CD4-positive, alpha-beta T cell (primary cell): ENCODE measurements at regions not wholly inside any gene's neighbourhood (a gene's known extent, or its start where the extent isn't known, plus 50 kb on each side); places are given as distances from the start of the nearest gene placed in this dataset.
"Not testable (repeated sequence)": the region's sequence is repeated elsewhere in the genome, so short reads cannot be mapped to it uniquely, and the experiment has no call there.

Experiments used
- ATAC-seq: fragments of 200-7000 bp; cut with Tn5 transposase; one replicate; pipeline ENCODE4 v1.10.0; 2022; ENCODE audit warnings: mild to moderate bottlenecking; ENCODE audit not compliant: poor library complexity
- CTCF ChIA-PET: fragments of 350-600 bp; sonication (Branson Sonifier 250); formaldehyde crosslinking; loops from one replicate; lab custom pipeline; 2021; ENCODE audit warnings: antibody characterized with exemption, inconsistent platforms; lab: Charles Lee
- POLR2A ChIA-PET: fragments of 350-600 bp; sonication (Branson Sonifier 250); formaldehyde crosslinking; loops from one replicate; lab custom pipeline; 2021; ENCODE audit warnings: antibody characterized with exemption, inconsistent platforms; lab: Charles Lee
- DNase-seq, 14 experiments: peaks; one replicate each; pipeline ENCODE4 v3.0.0-alpha.2; 2013 to 2020; ENCODE audit warnings: mixed read lengths in 2 of 14
- H3K27ac ChIP-seq, 2 donors: one replicate each; pipeline versions ENCODE4 v1.5.1 to v1.7.0; 2013; ENCODE audit warnings: low read length in 2 of 2, low read depth in 1 of 2, mild to moderate bottlenecking in 1 of 2
- H3K27me3 ChIP-seq, 2 experiments: 1 replicate in 1 of 2; 2 replicates in 1 of 2; pipeline versions ENCODE4 v1.6.1 to v1.7.0; 2013; ENCODE audit warnings: low read length in 2 of 2, control low read depth in 1 of 2, mild to moderate bottlenecking in 1 of 2, moderate library complexity in 1 of 2; ENCODE audit not compliant: insufficient read depth in 2 of 2, control insufficient read depth in 1 of 2
- H3K36me3 ChIP-seq: one replicate; pipeline ENCODE4 v1.6.1; 2013; ENCODE audit warnings: low read length, control low read depth; ENCODE audit not compliant: insufficient read depth
- H3K4me1 ChIP-seq: one replicate; pipeline ENCODE4 v1.6.1; 2013; ENCODE audit warnings: low read length, control low read depth; ENCODE audit not compliant: insufficient read depth
- H3K4me3 ChIP-seq: one replicate; pipeline ENCODE4 v1.5.1; 2013; ENCODE audit warnings: mild to moderate bottlenecking, low read length, moderate library complexity
- H3K9me3 ChIP-seq, 2 experiments: 1 replicate in 1 of 2; 2 replicates in 1 of 2; pipeline versions ENCODE4 v1.6.1 to v1.7.0; 2013; ENCODE audit warnings: low read length in 2 of 2, mild to moderate bottlenecking in 2 of 2, control low read depth in 1 of 2, moderate library complexity in 1 of 2; ENCODE audit not compliant: control insufficient read depth in 1 of 2, insufficient read depth in 1 of 2
- H3K27ac Mint-ChIP-seq: one replicate; pipeline ENCODE4 v1.8.0; 2020; ENCODE audit warnings: mixed read lengths
- H3K27me3 Mint-ChIP-seq: one replicate; pipeline ENCODE4 v1.8.0; 2021; ENCODE audit warnings: mixed read lengths
- H3K36me3 Mint-ChIP-seq: one replicate; pipeline ENCODE4 v1.8.0; 2021; ENCODE audit warnings: low read depth, mixed read lengths
- H3K4me1 Mint-ChIP-seq: one replicate; pipeline ENCODE4 v1.8.0; 2021; ENCODE audit warnings: low read depth, mixed read lengths
- H3K4me3 Mint-ChIP-seq: one replicate; pipeline ENCODE4 v1.8.0; 2020; ENCODE audit warnings: mild to moderate bottlenecking, mixed read lengths
- H3K9me3 Mint-ChIP-seq: one replicate; pipeline ENCODE4 v1.8.0; 2020; ENCODE audit warnings: mixed read lengths
- intact Hi-C, 2 experiments: fragments of 100-400 bp; cut with DNase I in 1 of 2; cut with micrococcal nuclease in 1 of 2; formaldehyde crosslinking; loops; one replicate each; pipeline versions ENCODE4 v1.15.1 to v1.9.0; 2023 to 2025; cut with DNase I, micrococcal nuclease
- TF ChIP-seq, protein P1 (sequence below): fragments of 200-600 bp; IDR thresholded peaks from one replicate; pipeline ENCODE4 v1.8.0; 2022; ENCODE audit warnings: antibody characterized with exemption, mild to moderate bottlenecking

GRCh38 chr1:143584508-143584907 lies 387.3 kb downstream of the FAM72C start:
- Mint-ChIP-seq H3K27ac (no peak overlapping the region), H3K4me3 (no peak overlapping the region), H3K4me1 (no peaks in the 10 kb centered on the region), H3K9me3 (no peaks in the 10 kb centered on the region), H3K27me3 (peaks cover 4% of the 10 kb centered on the region), H3K36me3 (no peaks in the 10 kb centered on the region)
- no peak overlapping the region for H3K27ac ChIP-seq
- ChIA-PET POLR2A (no interaction called here), CTCF (no interaction called here)
- no peaks in the 10 kb centered on the region for H3K27me3 ChIP-seq
- H3K36me3 ChIP-seq = no peaks in the 10 kb centered on the region
- no peak for DNase-seq
- ATAC-seq = no peak
- intact Hi-C loops = no loop called here
- H3K4me3 ChIP-seq = no peak overlapping the region
- H3K9me3 ChIP-seq = no peaks in the 10 kb centered on the region
- TF ChIP-seq, protein P1, sequence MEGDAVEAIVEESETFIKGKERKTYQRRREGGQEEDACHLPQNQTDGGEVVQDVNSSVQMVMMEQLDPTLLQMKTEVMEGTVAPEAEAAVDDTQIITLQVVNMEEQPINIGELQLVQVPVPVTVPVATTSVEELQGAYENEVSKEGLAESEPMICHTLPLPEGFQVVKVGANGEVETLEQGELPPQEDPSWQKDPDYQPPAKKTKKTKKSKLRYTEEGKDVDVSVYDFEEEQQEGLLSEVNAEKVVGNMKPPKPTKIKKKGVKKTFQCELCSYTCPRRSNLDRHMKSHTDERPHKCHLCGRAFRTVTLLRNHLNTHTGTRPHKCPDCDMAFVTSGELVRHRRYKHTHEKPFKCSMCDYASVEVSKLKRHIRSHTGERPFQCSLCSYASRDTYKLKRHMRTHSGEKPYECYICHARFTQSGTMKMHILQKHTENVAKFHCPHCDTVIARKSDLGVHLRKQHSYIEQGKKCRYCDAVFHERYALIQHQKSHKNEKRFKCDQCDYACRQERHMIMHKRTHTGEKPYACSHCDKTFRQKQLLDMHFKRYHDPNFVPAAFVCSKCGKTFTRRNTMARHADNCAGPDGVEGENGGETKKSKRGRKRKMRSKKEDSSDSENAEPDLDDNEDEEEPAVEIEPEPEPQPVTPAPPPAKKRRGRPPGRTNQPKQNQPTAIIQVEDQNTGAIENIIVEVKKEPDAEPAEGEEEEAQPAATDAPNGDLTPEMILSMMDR = no peak
- H3K4me1 ChIP-seq = no peaks in the 10 kb centered on the region

GRCh38 chr1:143574891-143575520 lies 396.8 kb downstream of the FAM72C start:
- Mint-ChIP-seq H3K36me3 (no peaks in the 10 kb centered on the region), H3K9me3 (peaks cover 9% of the 10 kb centered on the region), H3K27me3 (peaks cover 4% of the 10 kb centered on the region), H3K4me1 (no peaks in the 10 kb centered on the region), H3K27ac (no peak overlapping the region), H3K4me3 (no peak overlapping the region)
- TF ChIP-seq, protein P1 = no peak
- ChIA-PET CTCF (no interaction called here), POLR2A (no interaction called here)
- no peaks in the 10 kb centered on the region for H3K4me1 ChIP-seq
- intact Hi-C loops = no loop called here
- H3K9me3 ChIP-seq = peaks cover 0 to 8% of the 10 kb centered on the region in 2 experiments
- DNase-seq (no peak), ATAC-seq (no peak)
- H3K27ac ChIP-seq = no peak overlapping the region
- no peaks in the 10 kb centered on the region for H3K27me3 ChIP-seq
- H3K4me3 ChIP-seq = no peak overlapping the region
- no peaks in the 10 kb centered on the region for H3K36me3 ChIP-seq

- intact Hi-C loops, H3K27ac ChIP-seq, H3K27me3 ChIP-seq, H3K4me1 ChIP-seq, ATAC-seq, H3K36me3 Mint-ChIP-seq, H3K4me3 Mint-ChIP-seq, DNase-seq, H3K27ac Mint-ChIP-seq, H3K4me1 Mint-ChIP-seq, H3K9me3 Mint-ChIP-seq, H3K36me3 ChIP-seq, H3K4me3 ChIP-seq, POLR2A ChIA-PET, H3K9me3 ChIP-seq, CTCF ChIA-PET: not testable (repeated sequence)
- peaks cover 10% of the 10 kb centered on the region for H3K27me3 Mint-ChIP-seq
Observed at GRCh38 chr1:143572661-143573060, 399.1 kb downstream of the FAM72C start.

DNA sequence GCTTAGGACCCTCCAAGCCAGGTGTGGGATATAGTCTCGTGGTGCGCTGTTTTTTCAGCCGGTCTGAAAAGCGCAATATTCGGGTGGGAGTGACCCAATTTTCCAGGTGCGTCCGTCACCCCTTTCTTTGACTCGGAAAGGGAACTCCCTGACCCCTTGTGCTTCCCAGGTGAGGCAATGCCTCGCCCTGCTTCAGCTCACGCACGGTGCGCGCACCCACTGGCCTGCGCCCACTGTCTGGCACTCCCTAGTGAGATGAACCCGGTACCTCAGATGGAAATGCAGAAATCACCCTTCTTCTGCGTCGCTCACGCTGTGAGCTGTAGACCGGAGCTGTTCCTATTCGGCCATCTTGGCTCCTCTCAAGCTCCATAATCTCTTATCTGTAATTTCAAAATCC lies 408.0 kb downstream of the FAM72C start:
- H3K27ac ChIP-seq, CTCF ChIA-PET, H3K27me3 ChIP-seq, H3K4me1 ChIP-seq, H3K9me3 Mint-ChIP-seq, H3K36me3 Mint-ChIP-seq, H3K4me1 Mint-ChIP-seq, intact Hi-C loops, ATAC-seq, H3K27ac Mint-ChIP-seq, POLR2A ChIA-PET, H3K4me3 ChIP-seq, DNase-seq, H3K4me3 Mint-ChIP-seq, H3K36me3 ChIP-seq: not testable (repeated sequence)
- peaks cover 0 to 13% of the 10 kb centered on the region in 2 experiments for H3K9me3 ChIP-seq
- H3K27me3 Mint-ChIP-seq = peaks cover 27% of the 10 kb centered on the region
